Fibroblast of pulmonary artery (primary cell): ENCODE measurements at regions not wholly inside any gene's neighbourhood (a gene's known extent, or its start where the extent isn't known, plus 50 kb on each side); places are given as distances from the start of the nearest gene placed in this dataset.
"Not testable (repeated sequence)": the region's sequence is repeated elsewhere in the genome, so short reads cannot be mapped to it uniquely, and the experiment has no call there.

Experiments
- DNase-seq: peaks from one replicate; pipeline ENCODE4 v3.0.0-alpha.2; 2010; ENCODE audit warnings: low read depth
- H3K4me3 ChIP-seq: replicated peaks from 2 replicates; pipeline ENCODE4 v1.5.1; 2011; ENCODE audit warnings: low read depth, mild to moderate bottlenecking, control low read depth, low read length, moderate library complexity
- CTCF ChIP-seq: IDR thresholded peaks from 2 replicates; pipeline ENCODE4 v1.5.1; 2011; ENCODE audit warnings: mild to moderate bottlenecking, control low read depth, low read length, inconsistent platforms; ENCODE audit errors: missing control alignments

- no peak overlapping the region for H3K4me3 ChIP-seq
- no peak for TF ChIP-seq CTCF
- DNase-seq: peak; percentile 9
Measured at GRCh38 chr5:9820691-9821449, 190.7 kb upstream of the TAS2R1 start.

GRCh38 chr5:9818340-9818845 lies 188.2 kb upstream of the TAS2R1 start:
- TF ChIP-seq CTCF: no peak
- no peak for DNase-seq
- H3K4me3 ChIP-seq: no peak overlapping the region

GRCh38 chr5:9817819-9818218 lies 187.7 kb upstream of the TAS2R1 start:
- no peak for DNase-seq
- H3K4me3 ChIP-seq: no peak overlapping the region
- TF ChIP-seq CTCF: no peak

GRCh38 chr5:9815051-9815450 lies 184.9 kb upstream of the TAS2R1 start:
- DNase-seq: no peak
- no peak overlapping the region for H3K4me3 ChIP-seq
- no peak for TF ChIP-seq CTCF

- TF ChIP-seq CTCF: no peak
- DNase-seq: no peak
- H3K4me3 ChIP-seq: no peak overlapping the region
Measured at GRCh38 chr5:9813305-9813704, 183.2 kb upstream of the TAS2R1 start.

- not testable (repeated sequence) for H3K4me3 ChIP-seq, DNase-seq
Measured at GRCh38 chr5:9807366-9807765, 177.2 kb upstream of the TAS2R1 start.

GRCh38 chr5:9801908-9802307 lies 171.8 kb upstream of the TAS2R1 start:
- TF ChIP-seq CTCF: no peak
- no peak overlapping the region for H3K4me3 ChIP-seq
- no peak for DNase-seq
